Skeletal muscle satellite cell (primary cell): ENCODE measurements at regions not wholly inside any gene's neighbourhood (a gene's known extent, or its start where the extent isn't known, plus 50 kb on each side); places are given as distances from the start of the nearest gene placed in this dataset.

Experiments used
- H3K27me3 ChIP-seq: 2 replicates; pipeline ENCODE4 v1.7.0; 2013; ENCODE audit warnings: low read length; ENCODE audit not compliant: control insufficient read depth, insufficient read depth
- H3K36me3 ChIP-seq: 2 replicates; pipeline ENCODE4 v1.7.0; 2013; ENCODE audit warnings: mild to moderate bottlenecking, control low read depth, low read length; ENCODE audit not compliant: insufficient read depth
- H3K4me1 ChIP-seq: 2 replicates; pipeline ENCODE4 v1.7.0; 2013; ENCODE audit warnings: low read length; ENCODE audit not compliant: control insufficient read depth, insufficient read depth
- H3K4me2 ChIP-seq: 2 replicates; pipeline ENCODE4 v1.7.0; 2013; ENCODE audit warnings: mild to moderate bottlenecking, low read length
- H3K4me3 ChIP-seq: 2 replicates; pipeline ENCODE4 v1.7.0; 2013; ENCODE audit warnings: low read length
- H3K9ac ChIP-seq: 2 replicates; pipeline ENCODE4 v1.7.0; 2013; ENCODE audit warnings: mild to moderate bottlenecking, low read depth, low read length, moderate library complexity
- H3K9me3 ChIP-seq: replicated peaks from 2 replicates; pipeline ENCODE4 v1.7.0; 2013; ENCODE audit warnings: mild to moderate bottlenecking, control low read depth, low read length

- Histone ChIP-seq H3K27me3 (no peaks in the 10 kb centered on the region), H3K36me3 (no peaks in the 10 kb centered on the region), H3K9ac (no peak overlapping the region), H3K4me3 (no peak overlapping the region), H3K9me3 (no peaks in the 10 kb centered on the region), H3K4me2 (no peak overlapping the region), H3K4me1 (no peaks in the 10 kb centered on the region)
Observed at GRCh38 chr9:31839273-31839672, 545.2 kb upstream of the ACO1 start.

- Histone ChIP-seq H3K27me3 (no peaks in the 10 kb centered on the region), H3K4me3 (no peak overlapping the region), H3K4me1 (no peaks in the 10 kb centered on the region), H3K36me3 (no peaks in the 10 kb centered on the region), H3K4me2 (no peak overlapping the region), H3K9me3 (no peaks in the 10 kb centered on the region), H3K9ac (no peak overlapping the region)
Observed at GRCh38 chr9:31840702-31841101, 543.7 kb upstream of the ACO1 start.

- Histone ChIP-seq H3K4me1 (no peaks in the 10 kb centered on the region), H3K4me2 (no peak overlapping the region), H3K9me3 (no peaks in the 10 kb centered on the region), H3K27me3 (no peaks in the 10 kb centered on the region), H3K4me3 (no peak overlapping the region), H3K9ac (no peak overlapping the region), H3K36me3 (no peaks in the 10 kb centered on the region)
Observed at GRCh38 chr9:31847963-31848362, 536.5 kb upstream of the ACO1 start.

- no peak overlapping the region for H3K9ac ChIP-seq
- no peaks in the 10 kb centered on the region for H3K27me3 ChIP-seq
- H3K4me1 ChIP-seq, result no peaks in the 10 kb centered on the region
- H3K4me2 ChIP-seq, result no peak overlapping the region
- H3K4me3 ChIP-seq, result no peak overlapping the region
- no peaks in the 10 kb centered on the region for H3K9me3 ChIP-seq
- H3K36me3 ChIP-seq, result no peaks in the 10 kb centered on the region
Observed at GRCh38 chr9:31848505-31849285, 535.7 kb upstream of the ACO1 start.

GRCh38 chr9:31854187-31854586 lies 530.3 kb upstream of the ACO1 start:
- Histone ChIP-seq H3K9ac (no peak overlapping the region), H3K4me1 (no peaks in the 10 kb centered on the region), H3K4me3 (no peak overlapping the region), H3K27me3 (no peaks in the 10 kb centered on the region), H3K9me3 (peaks cover 8% of the 10 kb centered on the region), H3K4me2 (no peak overlapping the region), H3K36me3 (no peaks in the 10 kb centered on the region)

- no peak overlapping the region for H3K4me2 ChIP-seq
- H3K36me3 ChIP-seq, result no peaks in the 10 kb centered on the region
- H3K9me3 ChIP-seq, result no peaks in the 10 kb centered on the region
- no peak overlapping the region for H3K4me3 ChIP-seq
- H3K9ac ChIP-seq, result no peak overlapping the region
- H3K27me3 ChIP-seq, result no peaks in the 10 kb centered on the region
- no peaks in the 10 kb centered on the region for H3K4me1 ChIP-seq
Observed at GRCh38 chr9:31868830-31869229, 515.6 kb upstream of the ACO1 start.

- no peaks in the 10 kb centered on the region for H3K4me1 ChIP-seq
- no peak overlapping the region for H3K4me3 ChIP-seq
- H3K9ac ChIP-seq, result no peak overlapping the region
- H3K36me3 ChIP-seq, result no peaks in the 10 kb centered on the region
- H3K4me2 ChIP-seq, result no peak overlapping the region
- no peaks in the 10 kb centered on the region for H3K9me3 ChIP-seq
- H3K27me3 ChIP-seq, result no peaks in the 10 kb centered on the region
Observed at GRCh38 chr9:31870276-31870675, 514.2 kb upstream of the ACO1 start.

GRCh38 chr9:31873722-31874121 lies 510.7 kb upstream of the ACO1 start:
- Histone ChIP-seq H3K4me1 (no peaks in the 10 kb centered on the region), H3K4me2 (no peak overlapping the region), H3K9me3 (no peaks in the 10 kb centered on the region), H3K36me3 (no peaks in the 10 kb centered on the region), H3K27me3 (no peaks in the 10 kb centered on the region), H3K9ac (no peak overlapping the region), H3K4me3 (no peak overlapping the region)

GRCh38 chr9:31894008-31894407 lies 490.4 kb upstream of the ACO1 start:
- Histone ChIP-seq H3K4me2 (no peak overlapping the region), H3K9me3 (no peaks in the 10 kb centered on the region), H3K4me3 (no peak overlapping the region), H3K9ac (no peak overlapping the region), H3K27me3 (no peaks in the 10 kb centered on the region), H3K4me1 (no peaks in the 10 kb centered on the region), H3K36me3 (no peaks in the 10 kb centered on the region)

- Histone ChIP-seq H3K36me3 (no peaks in the 10 kb centered on the region), H3K4me2 (no peak overlapping the region), H3K9me3 (peaks cover 5% of the 10 kb centered on the region), H3K27me3 (no peaks in the 10 kb centered on the region), H3K4me1 (no peaks in the 10 kb centered on the region), H3K9ac (no peak overlapping the region), H3K4me3 (no peak overlapping the region)
Observed at GRCh38 chr9:31908158-31908890, 476.1 kb upstream of the ACO1 start.

- no peaks in the 10 kb centered on the region for H3K27me3 ChIP-seq
- H3K4me3 ChIP-seq, result no peak overlapping the region
- peaks cover 5% of the 10 kb centered on the region for H3K9me3 ChIP-seq
- H3K9ac ChIP-seq, result no peak overlapping the region
- no peaks in the 10 kb centered on the region for H3K36me3 ChIP-seq
- no peak overlapping the region for H3K4me2 ChIP-seq
- no peaks in the 10 kb centered on the region for H3K4me1 ChIP-seq
Observed at GRCh38 chr9:31908891-31909480, 475.5 kb upstream of the ACO1 start.
